Activated CD8-positive, alpha-beta T cell treated with anti-CD3 and anti-CD28 coated beads, Interleukin-2, amount 10 ng/mL, durations not matched to agents 7 days and 5 days (primary cell): ENCODE measurements at regions not wholly inside any gene's neighbourhood (a gene's known extent, or its start where the extent isn't known, plus 50 kb on each side); places are given as distances from the start of the nearest gene placed in this dataset.

Experiments used
- ATAC-seq: fragments of 150-1000 bp; cut with Tn5 transposase; one replicate; pipeline ENCODE4 v1.10.0; 2021; ENCODE audit warnings: moderate library complexity
- CTCF ChIA-PET: fragments of 350-600 bp; sonication (Branson Sonifier 250); formaldehyde crosslinking; loops from one replicate; lab custom pipeline; 2021; ENCODE audit warnings: antibody characterized with exemption; lab: Charles Lee
- POLR2A ChIA-PET: fragments of 350-600 bp; sonication (Branson Sonifier 250); formaldehyde crosslinking; loops from one replicate; lab custom pipeline; 2021; ENCODE audit warnings: antibody characterized with exemption; lab: Charles Lee
- DNase-seq: peaks from one replicate; pipeline ENCODE4 v3.0.0-alpha.2; 2020
- H3K27ac Mint-ChIP-seq: one replicate; pipeline ENCODE4 v1.8.0; 2021; ENCODE audit warnings: mild to moderate bottlenecking, mixed read lengths
- H3K27me3 Mint-ChIP-seq: one replicate; pipeline ENCODE4 v1.8.0; 2021; ENCODE audit warnings: low read depth, mixed read lengths
- H3K36me3 Mint-ChIP-seq: one replicate; pipeline ENCODE4 v1.8.0; 2021; ENCODE audit warnings: low read depth, mixed read lengths
- H3K4me1 Mint-ChIP-seq: one replicate; pipeline ENCODE4 v1.8.0; 2021; ENCODE audit warnings: low read depth, mixed read lengths
- H3K4me3 Mint-ChIP-seq: one replicate; pipeline ENCODE4 v1.8.0; 2021; ENCODE audit warnings: mild to moderate bottlenecking, mixed read lengths
- H3K9me3 Mint-ChIP-seq: one replicate; pipeline ENCODE4 v1.8.0; 2022; ENCODE audit warnings: mixed read lengths; ENCODE audit not compliant: insufficient read depth

GRCh38 chr3:88641033-88641604 is 466.3 kb upstream of the EPHA3 start:
- Mint-ChIP-seq H3K27me3 (no peaks in the 10 kb centered on the region), H3K4me1 (no peaks in the 10 kb centered on the region), H3K4me3 (no peak overlapping the region), H3K9me3 (peaks cover 7% of the 10 kb centered on the region), H3K27ac (no peak overlapping the region), H3K36me3 (no peaks in the 10 kb centered on the region)
- DNase-seq = no peak
- no peak for ATAC-seq
- ChIA-PET CTCF (no interaction called here), POLR2A (no interaction called here)

- Mint-ChIP-seq H3K27me3 (no peaks in the 10 kb centered on the region), H3K4me3 (no peak overlapping the region), H3K4me1 (no peaks in the 10 kb centered on the region), H3K9me3 (no peaks in the 10 kb centered on the region), H3K27ac (no peak overlapping the region), H3K36me3 (no peaks in the 10 kb centered on the region)
- ChIA-PET POLR2A (no interaction called here), CTCF (no interaction called here)
- DNase-seq (no peak), ATAC-seq (no peak)
Observed at GRCh38 chr3:88657459-88657858, 450.0 kb upstream of the EPHA3 start.

GRCh38 chr3:88661433-88661824 is 446.0 kb upstream of the EPHA3 start:
- Mint-ChIP-seq H3K27me3 (no peaks in the 10 kb centered on the region), H3K4me3 (no peak overlapping the region), H3K36me3 (no peaks in the 10 kb centered on the region), H3K4me1 (no peaks in the 10 kb centered on the region), H3K27ac (no peak overlapping the region), H3K9me3 (no peaks in the 10 kb centered on the region)
- POLR2A ChIA-PET = no interaction called here
- DNase-seq = no peak
- CTCF ChIA-PET = no interaction called here
- no peak for ATAC-seq

- Mint-ChIP-seq H3K4me1 (no peaks in the 10 kb centered on the region), H3K36me3 (no peaks in the 10 kb centered on the region), H3K27ac (no peak overlapping the region), H3K4me3 (no peak overlapping the region), H3K27me3 (no peaks in the 10 kb centered on the region), H3K9me3 (peaks cover 3% of the 10 kb centered on the region)
- no peak for DNase-seq
- CTCF ChIA-PET = no interaction called here
- ATAC-seq = no peak
- POLR2A ChIA-PET = no interaction called here
Observed at GRCh38 chr3:88668180-88668579, 439.2 kb upstream of the EPHA3 start.

GRCh38 chr3:88671573-88671972 is 435.8 kb upstream of the EPHA3 start:
- Mint-ChIP-seq H3K27ac (no peak overlapping the region), H3K4me3 (no peak overlapping the region), H3K36me3 (no peaks in the 10 kb centered on the region), H3K9me3 (peaks cover 6% of the 10 kb centered on the region), H3K4me1 (no peaks in the 10 kb centered on the region), H3K27me3 (no peaks in the 10 kb centered on the region)
- POLR2A ChIA-PET = no interaction called here
- ATAC-seq (no peak), DNase-seq (no peak)
- CTCF ChIA-PET = no interaction called here

GRCh38 chr3:88677298-88677697 is 430.1 kb upstream of the EPHA3 start:
- Mint-ChIP-seq H3K4me3 (no peak overlapping the region), H3K36me3 (no peaks in the 10 kb centered on the region), H3K27me3 (no peaks in the 10 kb centered on the region), H3K4me1 (no peaks in the 10 kb centered on the region), H3K9me3 (peaks cover 4% of the 10 kb centered on the region), H3K27ac (no peak overlapping the region)
- ChIA-PET POLR2A (no interaction called here), CTCF (no interaction called here)
- DNase-seq (no peak), ATAC-seq (no peak)

GRCh38 chr3:88678747-88679146 is 428.7 kb upstream of the EPHA3 start:
- Mint-ChIP-seq H3K9me3 (peaks cover 4% of the 10 kb centered on the region), H3K4me3 (no peak overlapping the region), H3K27me3 (no peaks in the 10 kb centered on the region), H3K4me1 (no peaks in the 10 kb centered on the region), H3K36me3 (no peaks in the 10 kb centered on the region), H3K27ac (no peak overlapping the region)
- no peak for ATAC-seq
- no peak for DNase-seq
- CTCF ChIA-PET = no interaction called here
- POLR2A ChIA-PET = no interaction called here

- no peak overlapping the region for H3K4me3 Mint-ChIP-seq
Observed at GRCh38 chr3:88690287-88690686, 417.1 kb upstream of the EPHA3 start.

GRCh38 chr3:88691081-88691480 is 416.3 kb upstream of the EPHA3 start:
- Mint-ChIP-seq H3K36me3 (no peaks in the 10 kb centered on the region), H3K27me3 (no peaks in the 10 kb centered on the region), H3K27ac (no peak overlapping the region), H3K4me3 (no peak overlapping the region), H3K4me1 (no peaks in the 10 kb centered on the region), H3K9me3 (no peaks in the 10 kb centered on the region)
- CTCF ChIA-PET = no interaction called here
- DNase-seq = no peak
- POLR2A ChIA-PET = no interaction called here
- ATAC-seq = no peak

More at GRCh38 chr3:88690287-88690686, 417.1 kb upstream of the EPHA3 start:
- H3K9me3 Mint-ChIP-seq = no peaks in the 10 kb centered on the region
- ChIA-PET CTCF (no interaction called here), POLR2A (no interaction called here)
- no peaks in the 10 kb centered on the region for H3K27me3 Mint-ChIP-seq
- no peaks in the 10 kb centered on the region for H3K4me1 Mint-ChIP-seq
- H3K36me3 Mint-ChIP-seq = no peaks in the 10 kb centered on the region
- DNase-seq (no peak), ATAC-seq (no peak)
- H3K27ac Mint-ChIP-seq = no peak overlapping the region

GRCh38 chr3:88703501-88704059 is 403.8 kb upstream of the EPHA3 start:
- H3K27ac Mint-ChIP-seq = no peak overlapping the region
- no peaks in the 10 kb centered on the region for H3K27me3 Mint-ChIP-seq
- no peak for DNase-seq
- no peak for ATAC-seq
- no peaks in the 10 kb centered on the region for H3K9me3 Mint-ChIP-seq
- H3K36me3 Mint-ChIP-seq = no peaks in the 10 kb centered on the region
- no peaks in the 10 kb centered on the region for H3K4me1 Mint-ChIP-seq
- CTCF ChIA-PET = no interaction called here
- H3K4me3 Mint-ChIP-seq = no peak overlapping the region
- POLR2A ChIA-PET = no interaction called here

- ChIA-PET POLR2A (no interaction called here), CTCF (no interaction called here)
- H3K4me3 Mint-ChIP-seq = no peak overlapping the region
- no peaks in the 10 kb centered on the region for H3K27me3 Mint-ChIP-seq
- ATAC-seq (no peak), DNase-seq (no peak)
- H3K4me1 Mint-ChIP-seq = no peaks in the 10 kb centered on the region
- no peak overlapping the region for H3K27ac Mint-ChIP-seq
- H3K9me3 Mint-ChIP-seq = no peaks in the 10 kb centered on the region
- no peaks in the 10 kb centered on the region for H3K36me3 Mint-ChIP-seq
Observed at GRCh38 chr3:88704338-88704737, 403.1 kb upstream of the EPHA3 start.

- no peak overlapping the region for H3K4me3 Mint-ChIP-seq
- no peak for DNase-seq
- CTCF ChIA-PET = no interaction called here
Observed at GRCh38 chr3:88707837-88708236, 399.6 kb upstream of the EPHA3 start.

GRCh38 chr3:88712552-88712951 is 394.9 kb upstream of the EPHA3 start:
- DNase-seq (no peak), ATAC-seq (no peak)
- Mint-ChIP-seq H3K9me3 (peaks cover 20% of the 10 kb centered on the region), H3K27ac (no peak overlapping the region), H3K4me3 (no peak overlapping the region), H3K4me1 (no peaks in the 10 kb centered on the region), H3K27me3 (no peaks in the 10 kb centered on the region), H3K36me3 (no peaks in the 10 kb centered on the region)
- ChIA-PET POLR2A (no interaction called here), CTCF (no interaction called here)

More at GRCh38 chr3:88707837-88708236, 399.6 kb upstream of the EPHA3 start:
- no peak for ATAC-seq
- POLR2A ChIA-PET = no interaction called here
- Mint-ChIP-seq H3K4me1 (no peaks in the 10 kb centered on the region), H3K27me3 (no peaks in the 10 kb centered on the region), H3K9me3 (peaks cover 8% of the 10 kb centered on the region), H3K36me3 (no peaks in the 10 kb centered on the region), H3K27ac (no peak overlapping the region)
